ENCODE measurements at regions not wholly inside any gene's neighbourhood (a gene's known extent, or its start where the extent isn't known, plus 50 kb on each side); places are given as distances from the start of the nearest gene placed in this dataset.

- TF ChIP-seq CTCF (IDR thresholded peaks at IDR 0.05; ENCODE audit: low read depth, low read length, poor library complexity, severe bottlenecking) (no peak), EZH2phosphoT487 (IDR thresholded peaks at IDR 0.05; ENCODE audit: borderline replicate concordance, low read length) (no peak)
These were observed 603.4 kb upstream of the AUTS2 start for GRCh38 chr7:68994841-68995240.

All from DOHH2 (cell line).